DMS153 treated with DMSO at 0.1 percent for 48 hours (cell line): ENCODE measurements at regions not wholly inside any gene's neighbourhood (a gene's known extent, or its start where the extent isn't known, plus 50 kb on each side); places are given as distances from the start of the nearest gene placed in this dataset.

ENCODE experiments used
- DNase-seq: peaks from one replicate; lab custom pipeline; 2025; ENCODE audit not compliant: unreplicated experiment; lab: John Stamatoyannopoulos, UW

GRCh38 chr13:100941377-100942368 lies 267.1 kb upstream of the TMTC4 start:
- DNase-seq: no peak

GRCh38 chr13:100940658-100941057 lies 266.1 kb upstream of the TMTC4 start:
- no peak for DNase-seq

DNA sequence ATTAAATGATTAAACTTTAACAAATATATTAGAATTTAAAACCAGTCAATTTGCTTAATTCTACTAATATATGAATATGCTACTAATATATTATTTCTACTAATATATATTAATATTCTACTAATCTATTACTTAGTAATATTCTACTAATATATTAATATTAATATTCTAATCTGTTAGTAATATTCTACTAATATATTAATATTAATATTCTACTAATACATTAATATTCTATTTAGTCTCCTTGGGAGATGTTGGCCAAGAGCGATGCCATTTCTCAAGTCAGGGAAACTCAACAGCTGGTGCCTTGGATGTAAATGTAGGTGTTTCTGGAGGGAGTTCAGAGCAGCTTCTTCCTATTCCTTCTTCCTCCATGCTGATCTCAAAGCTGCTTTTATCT lies 259.2 kb upstream of the TMTC4 start:
- no peak for DNase-seq

DNA sequence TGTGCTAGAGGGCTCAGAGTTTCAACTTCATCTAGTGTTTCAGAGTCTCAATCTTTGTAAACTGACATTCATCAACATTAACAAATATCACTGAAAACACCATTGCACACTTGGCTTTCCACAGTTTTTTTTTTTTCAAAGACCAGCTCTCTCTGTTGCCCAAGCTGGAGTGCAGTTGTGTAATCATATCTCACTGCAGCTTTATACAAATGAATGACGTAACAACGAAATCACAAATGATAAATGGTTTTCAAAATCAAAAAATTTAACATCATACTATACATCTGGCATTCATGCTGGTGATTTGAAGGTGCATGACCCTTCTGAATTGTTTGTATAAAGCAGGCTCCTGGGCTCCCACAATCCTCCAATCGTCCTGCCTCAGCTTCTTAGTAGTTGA lies 248.0 kb upstream of the TMTC4 start:
- DNase-seq: no peak

DNA sequence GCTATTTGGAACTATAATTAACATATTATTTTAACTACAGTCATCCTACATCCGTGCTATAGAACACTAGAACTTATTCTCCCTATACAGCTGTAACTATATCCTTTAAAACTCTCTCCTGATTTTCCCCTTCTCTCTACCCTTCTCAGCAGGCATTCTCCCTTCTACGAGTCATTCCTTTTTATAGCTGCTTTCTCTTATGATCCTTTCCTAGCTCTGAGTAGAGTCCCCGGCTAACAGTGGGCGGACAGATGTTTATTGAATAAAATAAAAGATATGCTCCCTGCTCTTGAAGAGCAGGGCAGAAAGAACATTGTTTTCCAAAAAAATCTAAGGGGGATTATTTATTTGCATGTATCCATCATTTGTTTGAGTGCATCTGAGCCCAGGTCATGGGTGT lies 246.5 kb upstream of the TMTC4 start:
- no peak for DNase-seq

GRCh38 chr13:100917011-100917410 lies 242.4 kb upstream of the TMTC4 start:
- DNase-seq: no peak

DNA sequence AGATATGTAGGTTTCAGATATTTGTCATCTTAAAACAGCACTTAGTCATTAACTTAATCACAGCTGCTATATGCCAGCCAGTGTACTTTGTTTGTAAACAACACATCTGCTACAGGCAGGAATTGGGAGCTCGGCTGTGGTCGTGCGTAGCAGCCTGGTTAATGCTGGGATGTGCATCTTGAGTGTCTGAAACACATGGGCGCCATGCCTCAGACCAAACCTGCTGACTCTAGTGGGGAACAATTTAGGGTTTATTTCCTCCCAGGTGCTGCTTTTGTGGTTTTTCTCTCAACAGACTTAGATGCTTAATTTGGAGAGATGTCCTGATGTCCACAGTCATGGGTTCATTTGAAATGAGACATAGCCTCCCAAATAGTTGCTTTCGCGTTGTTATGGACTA lies 238.5 kb upstream of the TMTC4 start:
- DNase-seq: no peak

- DNase-seq: no peak
Measured at GRCh38 chr13:100904293-100904976, 229.8 kb upstream of the TMTC4 start.

GRCh38 chr13:100899720-100900316 lies 225.2 kb upstream of the TMTC4 start:
- no peak for DNase-seq

GRCh38 chr13:100898431-100898830 lies 223.8 kb upstream of the TMTC4 start:
- DNase-seq: no peak

DNA sequence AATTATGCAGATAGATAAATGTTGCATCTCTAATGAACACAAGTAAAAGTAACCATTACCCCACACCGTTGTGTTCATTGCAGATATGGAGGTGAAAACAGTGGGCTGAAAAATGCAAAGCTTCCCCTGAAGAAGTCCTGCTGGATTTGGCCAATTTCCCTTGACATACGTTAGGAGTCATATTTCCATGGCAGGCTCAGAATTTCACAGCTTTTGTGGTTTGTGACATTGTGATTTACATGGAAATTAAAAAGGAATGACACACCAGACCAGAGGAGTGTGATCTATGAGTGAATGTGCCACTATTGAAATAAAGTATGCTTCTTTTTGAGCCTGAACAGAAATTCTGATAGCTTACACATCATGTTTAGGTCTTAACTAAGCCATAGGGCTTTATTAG lies 221.1 kb upstream of the TMTC4 start:
- DNase-seq: no peak

GRCh38 chr13:100892981-100893380 lies 218.4 kb upstream of the TMTC4 start:
- DNase-seq: no peak

GRCh38 chr13:100890645-100891044 lies 216.1 kb upstream of the TMTC4 start:
- DNase-seq: no peak

- DNase-seq: no peak
Measured at GRCh38 chr13:100887729-100888151, 213.1 kb upstream of the TMTC4 start.

DNA sequence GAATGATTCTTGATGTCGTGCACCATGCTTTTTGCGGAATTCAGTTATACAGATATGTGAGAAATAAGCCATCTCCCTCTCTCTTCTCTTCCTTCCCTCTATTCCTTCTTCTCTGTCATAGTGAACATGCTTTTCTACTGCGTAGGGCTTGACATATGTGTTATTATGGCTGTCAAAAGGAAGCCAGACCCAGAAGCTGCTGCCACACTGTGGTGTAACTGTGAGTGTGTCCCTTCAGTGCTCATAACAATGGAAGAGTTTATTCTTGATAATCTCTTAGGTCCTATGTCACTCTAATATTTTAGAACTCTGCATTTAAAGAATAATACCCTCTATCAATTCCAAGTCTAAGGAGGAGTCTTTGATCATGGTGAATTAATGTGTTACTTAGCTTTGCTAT lies 208.9 kb upstream of the TMTC4 start:
- no peak for DNase-seq

GRCh38 chr13:100881291-100881864 lies 206.8 kb upstream of the TMTC4 start:
- DNase-seq: no peak

DNA sequence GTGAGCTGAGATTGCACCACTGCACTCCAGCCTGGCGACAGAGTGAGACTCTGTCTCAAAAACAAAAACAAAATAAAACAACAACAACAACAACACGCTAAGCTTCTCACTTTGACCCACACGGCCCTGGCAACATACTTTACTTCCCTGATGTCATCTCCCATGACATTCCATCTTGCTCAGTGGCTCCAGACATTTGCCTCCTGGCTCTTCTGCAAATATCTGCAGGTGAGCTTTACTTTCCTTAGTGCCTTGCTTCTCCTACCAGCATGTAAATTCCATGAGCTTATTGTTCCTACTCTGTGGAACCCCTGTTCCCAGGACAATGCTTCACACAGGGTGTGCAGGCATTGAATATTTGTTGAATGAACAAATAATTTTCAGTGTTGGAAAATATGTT lies 205.6 kb upstream of the TMTC4 start:
- DNase-seq: no peak

GRCh38 chr13:100879255-100879654 lies 204.7 kb upstream of the TMTC4 start:
- no peak for DNase-seq

- no peak for DNase-seq
Measured at GRCh38 chr13:100876044-100876403, 201.4 kb upstream of the TMTC4 start.

DNA sequence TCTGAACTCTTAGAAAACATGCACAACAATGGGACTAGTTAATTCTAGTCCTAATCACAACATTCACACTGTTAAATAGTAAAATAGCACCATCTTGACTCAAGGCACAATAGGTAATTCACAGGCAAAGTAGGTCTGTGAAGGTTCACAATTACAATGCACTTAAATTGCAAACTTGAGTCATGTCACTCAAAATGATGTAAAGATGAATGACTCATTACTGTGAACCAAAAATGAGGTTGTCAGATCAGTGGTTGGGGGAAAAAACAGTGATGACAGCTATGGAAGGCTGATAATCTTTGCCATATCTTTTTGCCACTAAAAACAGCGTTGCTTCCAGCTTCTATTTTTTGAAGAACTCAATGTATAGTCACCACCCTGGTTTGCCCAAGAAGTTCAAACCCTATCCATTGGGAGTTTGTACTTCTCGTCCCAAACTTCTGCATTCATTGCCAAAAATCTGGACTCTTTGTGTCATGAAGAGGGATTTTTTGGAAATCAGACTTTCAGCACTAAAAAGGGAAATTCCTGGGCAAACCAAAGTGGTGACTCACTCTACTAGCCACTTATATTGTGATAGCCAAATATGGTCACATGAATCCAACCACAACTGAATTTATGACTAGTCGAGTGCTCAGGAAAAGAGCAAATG lies 200.9 kb upstream of the TMTC4 start:
- no peak for DNase-seq

GRCh38 chr13:100872761-100873160 lies 198.2 kb upstream of the TMTC4 start:
- DNase-seq: no peak
